ENCODE measurements at regions not wholly inside any gene's neighbourhood (a gene's known extent, or its start where the extent isn't known, plus 50 kb on each side); places are given as distances from the start of the nearest gene placed in this dataset.
A peak's percentile ranks its signal among the peaks of the same experiment; 100 is the strongest.

- peak; percentile 77 for DNase-seq (ENCODE audit: low spot score)
- Mint-ChIP-seq H3K4me3 (ENCODE audit: unreplicated experiment) (peak overlapping the region; percentile 78), H3K27me3 (ENCODE audit: low read depth) (peaks cover 66% of the 10 kb centered on the region), H3K36me3 (ENCODE audit: low read depth) (no peaks in the 10 kb centered on the region), H3K9me3 (ENCODE audit: low read depth) (no peaks in the 10 kb centered on the region), H3K4me1 (ENCODE audit: low read depth) (peaks cover 12% of the 10 kb centered on the region), H3K27ac (ENCODE audit: unreplicated experiment) (no peak overlapping the region)
- TF ChIP-seq CTCF (IDR thresholded peaks at IDR 0.05), result no peak
These were observed 227.4 kb upstream of the AZI2 start for GRCh38 chr3:28575746-28576613.

GRCh38 chr3:28576614-28577200, 228.1 kb upstream of the AZI2 start:
- Mint-ChIP-seq H3K4me1 (ENCODE audit: low read depth) (peaks cover 12% of the 10 kb centered on the region), H3K4me3 (ENCODE audit: unreplicated experiment) (peak overlapping the region; percentile 60), H3K27ac (ENCODE audit: unreplicated experiment) (no peak overlapping the region), H3K27me3 (ENCODE audit: low read depth) (peaks cover 62% of the 10 kb centered on the region), H3K36me3 (ENCODE audit: low read depth) (no peaks in the 10 kb centered on the region), H3K9me3 (ENCODE audit: low read depth) (no peaks in the 10 kb centered on the region)
- DNase-seq (ENCODE audit: low spot score), result no peak
- TF ChIP-seq CTCF (IDR thresholded peaks at IDR 0.05), result no peak

GRCh38 chr3:28577941-28578500, 229.4 kb upstream of the AZI2 start:
- TF ChIP-seq CTCF (IDR thresholded peaks at IDR 0.05), result no peak
- no peak for DNase-seq (ENCODE audit: low spot score)
- Mint-ChIP-seq H3K27me3 (ENCODE audit: low read depth) (peaks cover 61% of the 10 kb centered on the region), H3K4me3 (ENCODE audit: unreplicated experiment) (no peak overlapping the region), H3K36me3 (ENCODE audit: low read depth) (no peaks in the 10 kb centered on the region), H3K9me3 (ENCODE audit: low read depth) (no peaks in the 10 kb centered on the region), H3K27ac (ENCODE audit: unreplicated experiment) (no peak overlapping the region), H3K4me1 (ENCODE audit: low read depth) (peaks cover 12% of the 10 kb centered on the region)

- DNase-seq (ENCODE audit: low spot score), result no peak
- Mint-ChIP-seq H3K27ac (ENCODE audit: unreplicated experiment) (no peak overlapping the region), H3K27me3 (ENCODE audit: low read depth) (peaks cover 12% of the 10 kb centered on the region), H3K9me3 (ENCODE audit: low read depth) (no peaks in the 10 kb centered on the region), H3K36me3 (ENCODE audit: low read depth) (peaks cover 1% of the 10 kb centered on the region), H3K4me3 (ENCODE audit: unreplicated experiment) (no peak overlapping the region), H3K4me1 (ENCODE audit: low read depth) (peaks cover 10% of the 10 kb centered on the region)
- TF ChIP-seq CTCF (IDR thresholded peaks at IDR 0.05), result no peak
These were observed 237.7 kb upstream of the AZI2 start for GRCh38 chr3:28586325-28586724.

GRCh38 chr3:28587723-28588122, 239.1 kb upstream of the AZI2 start:
- peaks cover 1% of the 10 kb centered on the region for H3K36me3 Mint-ChIP-seq (ENCODE audit: low read depth)
- no peak overlapping the region for H3K27ac Mint-ChIP-seq (ENCODE audit: unreplicated experiment)
- no peak for TF ChIP-seq CTCF (IDR thresholded peaks at IDR 0.05)
- H3K4me3 Mint-ChIP-seq (ENCODE audit: unreplicated experiment), result no peak overlapping the region
- H3K27me3 Mint-ChIP-seq (ENCODE audit: low read depth), result peaks cover 8% of the 10 kb centered on the region
- H3K9me3 Mint-ChIP-seq (ENCODE audit: low read depth), result no peaks in the 10 kb centered on the region
- H3K4me1 Mint-ChIP-seq (ENCODE audit: low read depth), result peaks cover 10% of the 10 kb centered on the region
- no peak for DNase-seq (ENCODE audit: low spot score)

All from chondrocyte (in vitro differentiated cells).